Fibroblast of skin of right quadriceps (primary cell): ENCODE measurements at regions not wholly inside any gene's neighbourhood (a gene's known extent, or its start where the extent isn't known, plus 50 kb on each side); places are given as distances from the start of the nearest gene placed in this dataset.

Experiments used
- DNase-seq: peaks from one replicate; pipeline ENCODE4 v3.0.0-alpha.2; 2013

GRCh38 chr18:50444539-50444938 is 69.7 kb downstream of the SKA1 start:
- DNase-seq = no peak

- DNase-seq = no peak
These were observed 71.8 kb downstream of the SKA1 start for GRCh38 chr18:50446629-50447028.

DNA sequence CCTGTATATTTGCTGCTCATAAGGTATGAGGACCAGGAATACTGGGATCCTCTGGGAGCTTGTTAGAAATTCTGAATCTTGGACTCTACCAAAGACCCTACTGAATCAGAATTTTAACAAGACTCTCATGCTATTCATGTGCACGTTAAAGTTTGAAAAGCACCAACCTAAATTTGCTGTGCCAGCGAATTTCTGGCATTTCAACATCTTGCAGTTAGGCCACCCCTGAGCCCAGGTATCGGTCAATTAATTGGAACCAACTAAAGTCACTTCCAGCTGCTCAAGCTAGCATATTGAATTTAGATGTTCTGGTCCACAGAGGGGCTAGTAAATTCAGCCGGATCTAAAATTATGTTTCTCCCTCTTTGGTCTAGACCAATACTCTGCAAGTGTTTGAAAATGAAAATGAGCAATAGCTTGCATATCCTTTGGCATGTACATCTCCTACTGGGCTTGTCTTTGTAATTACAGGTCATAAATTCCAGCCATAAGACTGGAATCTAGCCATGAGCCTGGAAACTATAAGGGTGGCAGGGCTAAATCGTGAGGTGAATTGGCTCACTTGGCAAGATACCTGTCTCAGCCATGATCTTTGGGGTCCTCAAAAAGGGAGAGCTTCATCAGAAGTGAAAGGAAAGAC is 72.4 kb downstream of the SKA1 start:
- no peak for DNase-seq

GRCh38 chr18:50447952-50448351 is 73.1 kb downstream of the SKA1 start:
- no peak for DNase-seq

DNA sequence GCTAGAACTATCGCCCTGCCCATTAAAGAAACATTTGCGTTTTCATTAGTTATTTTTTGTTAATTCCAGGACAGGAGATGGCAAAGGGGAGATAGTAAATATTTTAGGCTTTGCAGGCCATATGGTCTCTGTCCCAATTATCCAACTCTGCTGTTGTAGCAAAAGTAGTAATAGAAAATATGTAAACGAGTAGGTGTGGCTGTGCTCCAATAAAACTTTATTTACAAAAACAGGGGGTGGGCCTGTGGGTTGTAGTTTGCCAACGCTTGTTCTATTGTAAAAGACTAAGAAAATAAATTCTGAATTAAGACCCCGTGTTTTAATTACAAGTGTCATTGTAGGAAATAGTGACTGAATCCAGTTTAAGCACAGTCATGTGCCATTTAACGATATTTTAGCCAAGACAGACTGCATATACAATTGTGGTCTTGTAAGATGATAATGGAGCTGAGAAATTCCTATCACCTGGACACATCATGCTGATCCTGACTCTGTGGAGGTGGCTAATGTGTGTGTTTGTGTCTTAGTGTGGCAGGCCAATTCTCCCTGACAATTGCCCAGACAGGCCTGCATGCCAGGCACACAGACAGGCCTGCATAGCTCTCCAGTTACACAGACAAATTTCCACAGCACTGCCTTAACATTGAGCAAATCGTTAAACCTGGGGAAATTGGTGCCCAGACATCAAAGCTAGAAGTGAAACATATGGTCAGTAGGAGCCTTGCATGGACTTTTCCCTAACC is 76.4 kb downstream of the SKA1 start:
- no peak for DNase-seq

- no peak for DNase-seq
These were observed 78.3 kb downstream of the SKA1 start for GRCh38 chr18:50453014-50453680.

DNA sequence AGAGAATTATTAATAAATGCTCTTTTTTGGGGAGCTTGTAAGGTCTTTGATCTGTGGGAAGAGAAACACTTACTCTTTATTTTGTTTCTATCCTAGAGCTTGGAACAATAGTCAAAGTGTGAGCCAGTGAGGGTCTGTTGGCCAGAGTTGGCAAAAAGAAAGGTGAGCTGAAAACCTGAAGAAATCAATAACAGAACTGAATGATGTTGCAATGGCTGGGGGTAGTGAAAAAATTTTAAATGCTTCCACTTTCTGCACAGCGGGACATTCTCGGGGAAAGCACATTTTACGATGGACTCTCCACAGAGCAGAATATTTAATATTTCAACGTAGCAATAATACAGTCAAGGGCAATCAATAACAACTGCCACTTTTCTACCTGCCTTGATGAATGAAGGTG is 78.9 kb downstream of the SKA1 start:
- DNase-seq = no peak

DNA sequence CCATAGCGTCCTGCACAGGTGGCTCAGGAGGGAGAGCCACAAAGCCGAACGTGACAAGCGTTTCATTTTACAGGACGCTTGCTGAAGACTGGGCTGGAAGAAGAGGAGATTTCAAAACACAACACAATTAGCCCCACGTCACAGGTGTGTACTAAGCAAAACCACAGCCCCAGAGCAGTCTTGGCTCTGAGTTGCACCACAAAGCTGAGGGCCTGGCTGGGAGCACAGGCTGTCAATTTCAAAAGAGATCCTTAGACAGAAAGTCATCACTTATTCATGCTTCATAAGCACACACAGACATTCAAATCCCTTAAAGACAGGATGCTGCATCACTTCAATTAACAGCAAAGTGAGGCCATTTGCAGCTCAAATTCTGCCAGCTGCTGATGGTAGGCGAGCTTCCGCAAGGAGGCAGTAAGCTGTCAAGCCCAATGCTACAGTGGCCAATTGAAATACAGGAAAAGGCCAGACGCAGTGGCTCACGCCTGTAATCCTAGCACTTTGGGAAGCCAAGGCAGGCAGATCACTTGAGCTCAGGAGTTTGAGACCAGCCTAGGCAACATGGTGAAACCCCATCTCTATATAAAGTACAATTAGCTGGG is 79.6 kb downstream of the SKA1 start:
- DNase-seq = no peak

DNA sequence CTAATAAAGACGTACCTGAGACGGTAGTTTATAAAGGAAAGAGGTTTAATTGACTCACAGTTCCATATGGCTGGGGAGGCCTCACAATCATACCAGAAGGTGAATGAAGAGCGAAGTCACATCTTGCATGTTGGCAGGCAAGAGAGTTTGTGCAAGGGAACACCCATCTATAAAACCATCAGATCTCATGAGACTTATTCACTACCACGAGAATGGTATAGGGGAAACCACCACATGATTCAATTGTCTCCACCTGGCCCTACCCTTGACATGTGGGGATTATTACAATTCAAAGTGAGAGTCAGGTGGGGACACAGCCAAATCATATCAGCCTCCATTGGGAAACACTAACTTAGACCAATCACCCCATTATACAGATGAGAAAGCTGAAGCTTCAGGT is 81.4 kb downstream of the SKA1 start:
- DNase-seq = no peak

DNA sequence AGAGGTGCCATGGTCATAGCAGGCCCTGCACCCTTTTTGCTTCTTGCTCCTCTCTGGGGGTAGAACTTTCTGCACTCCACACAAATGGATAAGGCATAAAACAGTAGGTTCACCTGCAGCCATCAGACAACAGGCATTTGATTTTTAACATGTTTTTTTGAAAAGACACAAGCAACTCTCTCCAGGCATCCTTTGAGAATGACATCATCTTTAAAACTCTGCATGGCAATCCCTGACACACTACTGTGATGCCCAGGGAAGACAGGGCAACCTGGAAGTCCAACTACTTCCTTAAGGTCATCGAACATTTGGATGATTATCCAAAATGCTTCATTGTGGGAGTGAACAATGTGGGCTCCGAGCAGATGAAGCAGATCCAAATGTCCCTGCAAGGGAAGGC is 82.8 kb downstream of the SKA1 start:
- no peak for DNase-seq

DNA sequence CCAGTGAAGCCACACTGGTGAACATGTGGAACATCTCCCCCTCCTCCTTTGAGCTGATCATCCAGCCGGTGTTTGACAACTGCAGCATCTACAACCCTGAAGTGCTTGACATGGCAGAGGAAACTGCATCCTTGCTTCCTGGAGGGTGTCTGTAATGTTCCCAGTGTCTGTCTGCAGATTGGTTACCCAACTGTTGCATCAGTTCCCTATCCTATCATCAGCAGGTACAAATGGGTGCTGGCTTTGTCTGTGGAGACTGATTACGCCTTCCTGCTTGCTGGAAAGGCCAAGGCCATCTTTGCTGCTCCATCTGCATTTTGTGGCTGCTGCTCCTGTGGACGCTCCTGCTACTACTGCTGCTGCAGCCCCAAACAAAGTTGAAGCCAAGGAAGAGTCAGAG is 83.5 kb downstream of the SKA1 start:
- DNase-seq = no peak

DNA sequence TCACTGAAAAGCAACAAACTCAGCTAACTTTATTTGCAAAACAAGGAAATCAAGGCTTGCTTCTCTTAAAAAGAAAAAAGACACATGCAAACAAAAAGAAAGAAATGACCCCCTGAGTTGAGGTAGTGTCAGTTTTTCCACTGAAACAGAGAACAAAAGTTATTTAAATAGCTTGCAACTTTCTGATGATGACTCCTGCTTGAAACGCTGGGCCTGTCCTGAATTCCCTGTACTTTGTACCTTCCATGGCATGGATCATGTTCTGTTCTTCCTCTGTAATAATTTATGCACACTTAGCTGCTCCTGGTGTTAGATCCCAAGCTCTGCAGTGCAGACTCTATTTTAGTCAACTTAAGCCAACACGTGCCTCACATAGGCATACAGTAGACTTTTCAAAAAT is 84.0 kb downstream of the SKA1 start:
- DNase-seq = no peak

- DNase-seq = no peak
These were observed 85.2 kb downstream of the SKA1 start for GRCh38 chr18:50460062-50460461.

- no peak for DNase-seq
These were observed 85.9 kb downstream of the SKA1 start for GRCh38 chr18:50460716-50461115.

DNA sequence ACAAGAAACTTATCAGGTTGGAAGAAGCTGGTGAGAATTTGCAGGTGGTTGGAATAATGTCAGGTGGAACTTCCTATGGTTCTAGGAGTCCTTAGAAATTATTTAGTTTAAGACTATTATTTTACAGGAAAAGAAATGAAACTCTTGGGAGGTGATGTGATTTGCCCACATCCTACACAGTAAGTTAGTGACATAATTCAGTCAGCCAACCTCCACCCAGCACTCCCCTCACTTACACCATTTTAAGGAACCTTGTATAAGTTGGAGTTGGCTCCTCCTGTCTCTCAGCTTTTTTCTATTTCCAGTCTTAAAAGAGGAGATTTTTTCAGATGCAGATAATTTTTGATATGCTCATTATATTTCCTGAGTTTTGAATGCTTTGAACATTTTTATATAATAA is 86.4 kb downstream of the SKA1 start:
- DNase-seq = no peak

DNA sequence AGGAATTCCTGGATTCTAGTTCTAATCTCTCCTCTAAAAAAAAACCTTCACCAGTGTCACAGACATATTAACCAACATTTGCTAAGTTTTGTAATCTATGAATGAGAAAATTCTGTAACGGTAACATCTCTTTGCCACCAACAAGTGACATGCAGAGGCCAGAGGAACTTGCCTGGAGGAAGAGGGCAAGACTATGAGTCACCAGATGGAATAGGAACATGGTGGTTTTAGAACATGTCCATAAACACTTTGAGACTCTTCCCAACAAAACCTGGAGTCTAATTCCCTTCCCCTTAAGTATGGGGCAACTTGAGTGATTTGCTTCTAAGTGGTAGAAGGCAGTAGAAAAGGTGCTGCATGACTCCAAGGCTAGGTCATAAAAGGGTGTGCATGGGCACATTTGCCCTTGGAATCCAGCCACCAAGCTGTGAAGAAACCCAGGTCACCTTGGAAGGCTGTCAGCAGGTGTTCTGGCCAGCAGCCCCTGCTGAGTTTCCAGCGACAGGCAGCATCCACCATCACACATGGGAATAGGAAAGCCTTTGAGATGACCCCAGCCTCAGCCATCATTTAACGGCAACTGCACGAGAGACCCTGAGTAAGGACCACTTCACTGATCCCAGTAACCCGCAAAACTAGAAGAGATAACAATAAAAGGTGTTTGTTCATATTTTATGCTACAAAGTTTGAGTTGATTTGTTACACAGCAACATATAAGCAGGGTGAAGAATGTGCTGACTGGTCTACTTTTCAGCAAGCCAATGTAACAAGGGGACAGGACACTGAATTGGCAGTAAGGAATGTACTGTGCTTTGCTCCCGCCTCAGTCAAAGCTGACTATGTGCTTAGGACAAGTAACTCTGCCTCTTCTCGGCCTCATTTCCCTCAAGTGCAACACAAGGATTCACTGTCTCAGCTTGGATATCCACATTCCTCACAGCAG is 90.6 kb downstream of the SKA1 start:
- DNase-seq = no peak

GRCh38 chr18:50466634-50467033 is 91.8 kb downstream of the SKA1 start:
- DNase-seq = no peak

DNA sequence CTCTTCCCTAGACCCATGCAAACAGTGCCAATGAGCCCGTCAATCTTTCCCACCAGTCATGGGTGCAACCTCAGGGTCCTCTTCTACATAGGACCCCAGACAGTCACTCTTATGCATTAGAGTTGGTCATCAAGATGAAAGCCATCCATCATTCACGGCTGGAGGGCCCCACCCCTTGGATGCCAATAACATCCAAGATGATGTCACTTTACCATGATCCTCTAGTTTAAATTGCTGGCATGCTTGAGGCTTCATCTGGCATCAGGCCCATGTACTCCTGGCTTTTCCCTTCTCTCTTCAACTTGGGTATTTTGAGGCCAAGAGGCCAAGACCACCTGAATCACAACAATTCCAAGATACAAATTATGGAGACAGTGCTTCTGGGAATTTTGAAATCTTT is 91.1 kb upstream of the MAPK4 start:
- no peak for DNase-seq

DNA sequence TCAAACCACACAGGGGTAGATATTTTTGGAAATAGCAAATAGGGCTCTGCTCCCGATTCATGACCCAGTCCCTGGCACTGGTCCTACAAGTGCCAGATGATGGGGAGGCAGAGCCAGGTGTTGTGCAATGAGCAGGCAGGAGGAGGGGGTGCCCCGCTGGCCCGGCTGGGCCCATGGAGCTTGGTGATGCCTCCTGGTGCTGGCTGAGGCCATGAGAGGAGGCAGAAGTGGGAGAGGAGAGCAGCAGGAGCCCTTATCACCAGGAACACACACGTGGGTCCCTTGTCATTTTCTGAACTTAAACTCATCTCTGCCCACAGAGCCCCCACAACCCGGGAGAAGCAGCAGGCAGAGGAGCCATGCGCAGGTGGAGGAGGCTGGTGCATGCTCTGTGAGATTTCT is 90.5 kb upstream of the MAPK4 start:
- no peak for DNase-seq

DNA sequence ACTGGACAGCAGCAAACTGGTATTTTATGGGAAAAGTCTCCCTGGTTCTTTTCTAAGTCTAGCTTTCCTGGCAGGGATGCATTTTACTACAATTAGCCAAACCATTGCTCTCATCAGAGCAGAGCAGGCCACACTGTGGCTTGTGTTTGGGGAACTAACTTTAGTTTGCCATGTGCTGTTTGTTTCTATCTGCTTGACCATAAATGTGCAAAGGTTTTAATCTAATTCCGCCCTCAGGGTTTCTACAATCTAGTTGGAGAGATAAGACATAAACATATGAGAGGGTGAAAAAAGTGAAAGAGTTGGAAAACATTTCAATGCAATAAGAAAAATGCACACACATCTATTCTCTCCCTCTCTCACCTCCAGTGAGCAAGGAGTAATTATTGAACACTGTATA is 86.9 kb upstream of the MAPK4 start:
- no peak for DNase-seq

- no peak for DNase-seq
These were observed 86.0 kb upstream of the MAPK4 start for GRCh38 chr18:50473881-50474280.

- DNase-seq = no peak
These were observed 84.2 kb upstream of the MAPK4 start for GRCh38 chr18:50475538-50476193.
